HCT116 (cell line): ENCODE measurements at regions not wholly inside any gene's neighbourhood (a gene's known extent, or its start where the extent isn't known, plus 50 kb on each side); places are given as distances from the start of the nearest gene placed in this dataset.

Source experiments
- ATAC-seq: fragments of 200-7000 bp; cut with Tn5 transposase; 2 replicates; pipeline ENCODE4 v1.9.1; 2020; ENCODE audit warnings: mild to moderate bottlenecking, moderate library complexity
- BruUV-seq: library from RNA; stranded (reverse); fragments of 400-500 nt; replicated peaks from 2 replicates; lab custom pipeline; 2021; lab: Mats Ljungman, UMichigan
- CTCF ChIA-PET: fragments of 300-600 bp; sonication (Branson Sonifier 250); formaldehyde crosslinking; loops from one replicate; lab custom pipeline; 2021; ENCODE audit warnings: antibody characterized with exemption; lab: Charles Lee
- POLR2A ChIA-PET: fragments of 300-600, 350-600 bp; sonication (Branson Sonifier 250); formaldehyde crosslinking; loops from one replicate; lab custom pipeline; 2021; ENCODE audit warnings: antibody characterized with exemption; lab: Charles Lee
- RAD21 ChIA-PET, 2 experiments: fragments of 300-600 bp; sonication (Branson Sonifier 250); formaldehyde crosslinking; loops; one replicate each; lab custom pipeline; 2023; ENCODE audit warnings: low total read pairs in 2 of 2; ENCODE audit not compliant: uncharacterized antibody in 2 of 2, unreplicated experiment in 2 of 2, low non-redundant PET in 1 of 2; lab: Charles Lee
- DNase-seq: peaks from one replicate; pipeline ENCODE4 v3.0.0-alpha.2; 2010; ENCODE audit warnings: low read depth, low spot score
- H2AFZ ChIP-seq: fragments of 200-600 bp; shearing (Covaris generic), sonication (generic); 2 replicates; pipeline ENCODE4 v1.6.1; 2017; ENCODE audit warnings: low read depth, mixed run types, mixed read lengths, antibody characterized with exemption, low read length; ENCODE audit not compliant: poor library complexity, severe bottlenecking
- H3K27ac ChIP-seq: 2 replicates; pipeline ENCODE4 v1.5.1; 2012; ENCODE audit warnings: low read depth, low read length
- H3K27me3 ChIP-seq: fragments of 200-600 bp; sonication (generic); 2 replicates; pipeline ENCODE4 v1.6.1; 2016; ENCODE audit warnings: mixed run types, low read length, mixed read lengths; ENCODE audit not compliant: insufficient read depth
- H3K36me3 ChIP-seq, 2 experiments: fragments of 200-500 bp in 1 of 2; fragments of 200-600 bp in 1 of 2; sonication (Bioruptor generic) in 1 of 2; sonication (generic) in 1 of 2; 2 replicates each; pipeline versions ENCODE4 v1.5.1 to v1.6.1; 2014 to 2016; ENCODE audit warnings: low read length in 2 of 2, inconsistent platforms in 1 of 2, mixed read lengths in 1 of 2, mixed run types in 1 of 2; ENCODE audit not compliant: insufficient read depth in 2 of 2, control insufficient read depth in 1 of 2
- H3K4me1 ChIP-seq, 2 experiments: fragments of 200-600 bp in 1 of 2; sonication (generic) in 1 of 2; 2 replicates each; pipeline versions ENCODE4 v1.5.1 to v1.6.1; 2012 to 2017; ENCODE audit warnings: low read length in 2 of 2, inconsistent platforms in 1 of 2, mild to moderate bottlenecking in 1 of 2, mixed read lengths in 1 of 2, mixed run types in 1 of 2, moderate library complexity in 1 of 2; ENCODE audit not compliant: insufficient read depth in 2 of 2, control insufficient read depth in 1 of 2
- H3K4me2 ChIP-seq: fragments of 200-600 bp; sonication (generic); 2 replicates; pipeline ENCODE4 v1.6.1; 2017; ENCODE audit warnings: mixed run types, low read length, mixed read lengths
- H3K4me3 ChIP-seq, 2 experiments: fragments of 200-600 bp in 1 of 2; sonication (generic) in 1 of 2; replicated peaks in 1 of 2; 2 replicates each; pipeline ENCODE4 v1.5.1; 2011 to 2016; ENCODE audit warnings: low read length in 2 of 2, control low read depth in 1 of 2, low read depth in 1 of 2, mild to moderate bottlenecking in 1 of 2, mixed read lengths in 1 of 2, mixed run types in 1 of 2
- H3K79me2 ChIP-seq: fragments of 200-600 bp; sonication (generic); 2 replicates; pipeline ENCODE4 v1.6.1; 2017; ENCODE audit warnings: mild to moderate bottlenecking, mixed run types, low read length, moderate library complexity, mixed read lengths; ENCODE audit not compliant: insufficient read depth
- H3K9ac ChIP-seq: fragments of 200-600 bp; sonication (generic); 2 replicates; pipeline ENCODE4 v1.6.1; 2016; ENCODE audit warnings: low read length, mixed read lengths
- H3K9me2 ChIP-seq: fragments of 200-600 bp; sonication (generic), shearing (Covaris generic); 2 replicates; pipeline ENCODE4 v1.6.1; 2017; ENCODE audit warnings: mixed run types, mild to moderate bottlenecking, moderate library complexity; ENCODE audit not compliant: insufficient read depth
- H3K9me3 ChIP-seq, 2 experiments: fragments of 200-500 bp in 1 of 2; fragments of 200-600 bp in 1 of 2; sonication (Bioruptor generic) in 1 of 2; sonication (generic) in 1 of 2; 2 replicates each; pipeline ENCODE4 v1.6.1; 2014 to 2017; ENCODE audit warnings: low read length in 2 of 2, mixed read lengths in 2 of 2, inconsistent platforms in 1 of 2, low read depth in 1 of 2, mild to moderate bottlenecking in 1 of 2, mixed run types in 1 of 2, moderate library complexity in 1 of 2; ENCODE audit not compliant: control insufficient read depth in 1 of 2, insufficient read depth in 1 of 2
- H4K20me1 ChIP-seq: fragments of 200-600 bp; sonication (generic), shearing (Covaris generic); 2 replicates; pipeline ENCODE4 v1.6.1; 2017; ENCODE audit warnings: mixed run types, mild to moderate bottlenecking, moderate library complexity; ENCODE audit not compliant: insufficient read depth
- ELF1 ChIP-seq: IDR thresholded peaks from 2 replicates; pipeline ENCODE4 v1.6.1; 2012; ENCODE audit warnings: low read depth, borderline replicate concordance
- EZH2 ChIP-seq: fragments of 200-600 bp; sonication (generic); IDR thresholded peaks from 2 replicates; pipeline ENCODE4 v1.6.1; 2017; ENCODE audit warnings: antibody characterized with exemption, mixed run types
- POLR2AphosphoS5 ChIP-seq: IDR thresholded peaks from 2 replicates; pipeline ENCODE4 v1.6.1; 2011; ENCODE audit warnings: mild to moderate bottlenecking, low read depth, low read length, moderate library complexity
- RAD21 ChIP-seq: IDR thresholded peaks from 2 replicates; pipeline ENCODE4 v1.6.1; 2012; ENCODE audit warnings: low read depth, mild to moderate bottlenecking
- SP1 ChIP-seq: IDR thresholded peaks from 2 replicates; pipeline ENCODE4 v1.6.1; 2012; ENCODE audit warnings: low read depth
- SRF ChIP-seq: IDR thresholded peaks from 2 replicates; pipeline ENCODE4 v1.6.1; 2012; ENCODE audit warnings: low read depth
- intact Hi-C: fragments of 100-400 bp; cut with micrococcal nuclease; formaldehyde crosslinking; loops from 2 replicates; pipeline ENCODE4 v1.10.0; 2022
- TF ChIP-seq, protein P1 (sequence below): IDR thresholded peaks from 2 replicates; pipeline ENCODE4 v1.6.1; 2012
- TF ChIP-seq, protein P2 (sequence below): IDR thresholded peaks from 2 replicates; pipeline ENCODE4 v1.6.1; 2012

DNA sequence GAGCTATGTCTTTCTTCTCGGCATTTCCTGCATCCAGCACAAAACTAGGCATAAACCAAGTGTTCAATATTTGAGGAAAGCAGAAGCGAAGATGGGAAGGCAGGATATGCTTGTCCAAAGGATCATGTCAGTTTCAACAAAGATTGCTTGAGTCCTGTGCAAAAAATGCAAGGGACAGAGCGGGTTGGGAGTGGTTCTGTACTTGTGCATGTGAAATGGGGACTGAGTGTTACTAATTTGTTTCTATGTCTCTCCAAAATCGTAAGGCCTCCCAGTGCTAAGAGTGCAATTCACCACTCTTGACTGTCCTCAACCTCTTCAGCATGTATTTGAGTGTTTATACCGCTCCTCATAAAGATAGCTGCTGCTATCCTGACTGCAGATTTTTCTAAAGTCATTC is 166.2 kb downstream of the DLEU7 start:
- POLR2A ChIA-PET = no interaction called here
- no peaks in the 10 kb centered on the region for H3K36me3 ChIP-seq
- BruUV-seq = no TSS peak
- H3K27ac ChIP-seq = no peak overlapping the region
- TF ChIP-seq SP1 (no peak), POLR2AphosphoS5 (no peak), ELF1 (no peak), SRF (no peak)
- TF ChIP-seq, protein P1, sequence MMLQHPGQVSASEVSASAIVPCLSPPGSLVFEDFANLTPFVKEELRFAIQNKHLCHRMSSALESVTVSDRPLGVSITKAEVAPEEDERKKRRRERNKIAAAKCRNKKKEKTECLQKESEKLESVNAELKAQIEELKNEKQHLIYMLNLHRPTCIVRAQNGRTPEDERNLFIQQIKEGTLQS = no peak
- TF ChIP-seq, all 23 proteins: peak for 0
- intact Hi-C loops = no loop called here
- no peaks in the 10 kb centered on the region for H3K27me3 ChIP-seq
- ChIA-PET CTCF (no interaction called here), RAD21 (no interaction called here)
- no peaks in the 10 kb centered on the region for H4K20me1 ChIP-seq
- no peaks in the 10 kb centered on the region for H3K9me2 ChIP-seq
- H2AFZ ChIP-seq = no peak overlapping the region
- H3K9me3 ChIP-seq = no peaks in the 10 kb centered on the region
- ATAC-seq (no peak), DNase-seq (no peak)
- no peaks in the 10 kb centered on the region for H3K79me2 ChIP-seq
- peaks cover 0 to 25% of the 10 kb centered on the region in 2 experiments; a peak in 1 of 4 replicates for H3K4me1 ChIP-seq
- H3K4me3 ChIP-seq = no peak overlapping the region
- no peak overlapping the region for H3K9ac ChIP-seq
- no peak overlapping the region for H3K4me2 ChIP-seq

DNA sequence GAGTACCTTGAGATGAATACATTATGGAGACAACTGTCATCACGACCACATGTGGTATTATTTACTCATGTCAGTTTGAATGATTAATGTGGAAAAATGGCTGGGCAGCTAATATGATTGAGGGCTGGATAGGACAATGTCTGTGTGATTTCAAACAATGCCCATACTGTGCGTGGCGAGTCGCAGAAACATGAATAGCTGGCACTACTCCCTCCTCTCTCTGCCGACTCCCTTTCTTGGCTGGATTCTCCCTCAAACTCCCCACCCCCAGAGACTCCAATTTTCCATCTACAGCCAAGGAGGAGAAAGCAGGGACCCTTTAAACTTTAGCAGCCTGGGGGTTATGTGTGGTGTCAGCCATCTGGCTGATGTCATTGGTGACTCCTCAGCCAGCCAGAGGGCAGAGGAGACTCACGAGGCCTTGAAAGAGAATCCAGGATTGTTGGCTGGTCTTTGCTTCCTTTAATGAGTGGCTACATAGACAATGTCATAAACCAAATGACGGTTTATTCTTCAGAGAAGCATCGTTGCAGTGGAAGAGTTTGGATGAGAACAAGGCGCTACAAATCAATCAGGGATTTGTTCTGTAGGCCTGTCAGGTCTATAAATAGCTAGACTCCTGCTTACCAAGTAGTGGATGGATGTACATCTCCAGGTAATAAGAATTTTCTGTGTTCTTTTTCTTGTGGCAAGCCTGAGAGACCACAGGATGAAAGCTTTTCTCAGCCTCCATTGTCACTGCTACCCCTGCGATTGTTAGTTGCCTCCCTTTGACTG is 165.6 kb downstream of the DLEU7 start:
- Histone ChIP-seq H3K36me3 (no peaks in the 10 kb centered on the region), H3K9me3 (no peaks in the 10 kb centered on the region), H3K4me1 (peaks cover 0 to 25% of the 10 kb centered on the region in 2 experiments; a peak in 1 of 4 replicates), H3K9me2 (no peaks in the 10 kb centered on the region), H3K9ac (no peak overlapping the region), H2AFZ (no peak overlapping the region), H3K27ac (no peak overlapping the region), H4K20me1 (no peaks in the 10 kb centered on the region), H3K79me2 (no peaks in the 10 kb centered on the region), H3K27me3 (no peaks in the 10 kb centered on the region), H3K4me3 (no peak overlapping the region), H3K4me2 (peak overlapping the region; percentile 10; the same call in 1 of the 2 replicates)
- peak; percentile 40; the same call in 1 of the 2 replicates for ATAC-seq
- POLR2A ChIA-PET = no interaction called here
- intact Hi-C loops = no loop called here
- TF ChIP-seq, protein P2, sequence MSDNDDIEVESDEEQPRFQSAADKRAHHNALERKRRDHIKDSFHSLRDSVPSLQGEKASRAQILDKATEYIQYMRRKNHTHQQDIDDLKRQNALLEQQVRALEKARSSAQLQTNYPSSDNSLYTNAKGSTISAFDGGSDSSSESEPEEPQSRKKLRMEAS = no peak
- TF ChIP-seq ELF1 (no peak), SP1 (no peak), RAD21 (no peak), EZH2 (no peak)
- CTCF ChIA-PET = no interaction called here
- no TSS peak for BruUV-seq
- DNase-seq = no peak
- RAD21 ChIA-PET = no interaction called here
